ENCODE measurements at regions not wholly inside any gene's neighbourhood (a gene's known extent, or its start where the extent isn't known, plus 50 kb on each side); places are given as distances from the start of the nearest gene placed in this dataset.
"Not testable (repeated sequence)": the region's sequence is repeated elsewhere in the genome, so short reads cannot be mapped to it uniquely, and the experiment has no call there.

DNA sequence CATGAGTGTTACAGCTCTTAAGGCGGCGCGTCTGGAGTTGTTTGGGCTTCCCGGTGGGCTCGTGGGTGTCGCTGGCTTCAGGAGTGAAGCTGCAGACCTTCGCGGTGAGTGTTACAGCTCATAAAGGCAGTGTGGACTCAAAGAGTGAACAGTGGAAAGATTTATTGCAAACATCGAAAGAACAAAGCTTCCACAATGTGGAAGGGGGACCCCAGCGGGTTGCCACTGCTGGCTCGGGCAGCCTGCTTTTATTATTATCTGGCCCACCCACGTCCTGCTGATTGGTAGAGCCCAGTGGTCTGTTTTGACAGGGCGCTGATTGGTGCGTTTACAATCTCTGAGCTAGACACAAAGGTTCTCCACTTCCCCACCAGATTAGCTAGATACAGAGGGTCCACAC is 405.7 kb downstream of the HLX start:
- TF ChIP-seq POLR2A, CTCF, EP300 (IDR thresholded peaks at IDR 0.05): not testable (repeated sequence)

Data from upper lobe of left lung (tissue), 4 donors.